Activated naive CD4-positive, alpha-beta T cell (primary cell): ENCODE measurements at regions not wholly inside any gene's neighbourhood (a gene's known extent, or its start where the extent isn't known, plus 50 kb on each side); places are given as distances from the start of the nearest gene placed in this dataset.
"Not testable (repeated sequence)": the region's sequence is repeated elsewhere in the genome, so short reads cannot be mapped to it uniquely, and the experiment has no call there.

ENCODE experiments used
- DNase-seq, 4 experiments: peaks; one replicate each; lab custom pipeline; 2025; lab: John Stamatoyannopoulos, UW

DNA sequence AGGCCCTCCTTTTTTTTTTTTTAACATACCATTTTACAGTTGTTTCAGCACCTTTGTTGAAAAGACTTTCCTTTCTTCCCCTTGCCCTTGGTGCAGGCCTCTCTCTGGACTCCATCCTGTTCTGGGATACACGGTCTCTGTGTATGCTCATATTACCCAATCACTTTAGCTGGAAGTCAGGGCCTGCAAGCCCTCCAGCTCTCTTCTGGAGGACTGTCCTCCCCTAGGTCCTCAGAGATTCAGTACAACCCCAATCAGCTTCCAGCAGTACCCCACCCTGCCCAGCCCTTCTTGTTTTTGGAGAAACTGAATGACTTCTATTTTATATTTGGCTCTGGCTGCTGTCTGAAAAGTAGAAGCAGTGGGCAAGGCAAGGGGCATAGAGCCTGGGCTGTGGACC, 270.8 kb downstream of the KLF13 start:
- no peak for DNase-seq

DNA sequence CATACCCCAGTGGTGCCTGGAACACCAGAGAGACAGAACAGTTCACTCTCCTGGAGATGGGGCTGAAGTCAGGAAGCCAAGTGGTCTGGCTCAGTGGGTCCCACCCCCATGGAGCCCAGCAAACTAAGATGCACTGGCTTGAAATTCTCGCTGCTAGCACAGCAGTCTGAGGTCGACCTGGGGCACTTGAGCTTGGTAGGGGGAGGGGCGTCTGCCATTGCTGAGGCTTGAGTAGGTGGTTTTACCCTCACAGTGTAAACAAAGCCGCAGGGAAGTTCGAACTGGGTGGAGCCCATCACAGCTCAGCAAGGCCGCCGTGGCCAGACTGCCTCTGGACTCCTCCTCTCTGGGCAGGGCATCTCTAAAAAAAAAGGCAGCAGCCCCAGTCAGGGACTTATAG, 272.0 kb downstream of the KLF13 start:
- DNase-seq, result no peak

DNA sequence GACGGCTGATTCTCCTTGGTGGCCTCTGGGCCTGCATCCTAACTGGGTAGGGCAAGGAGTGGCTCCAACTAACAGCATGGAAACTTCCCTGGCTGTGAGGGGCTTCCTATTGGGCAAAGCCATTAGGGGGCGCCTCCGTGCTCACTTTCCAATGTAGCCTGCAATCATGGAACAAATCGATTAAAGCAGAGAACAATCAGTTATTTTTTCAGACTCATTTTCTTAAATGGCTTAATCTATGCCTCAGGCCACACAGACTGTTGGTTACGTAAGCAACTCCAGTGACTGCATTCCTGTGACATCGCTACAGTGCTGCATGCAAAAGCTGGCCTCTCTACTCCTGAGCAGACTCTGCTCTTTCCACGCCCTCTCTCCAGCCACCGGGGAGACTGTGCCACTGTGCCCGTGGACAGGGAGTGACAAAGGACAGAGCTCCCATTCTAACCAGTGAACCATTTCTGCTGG, 278.9 kb downstream of the KLF13 start:
- DNase-seq, result no peak

DNA sequence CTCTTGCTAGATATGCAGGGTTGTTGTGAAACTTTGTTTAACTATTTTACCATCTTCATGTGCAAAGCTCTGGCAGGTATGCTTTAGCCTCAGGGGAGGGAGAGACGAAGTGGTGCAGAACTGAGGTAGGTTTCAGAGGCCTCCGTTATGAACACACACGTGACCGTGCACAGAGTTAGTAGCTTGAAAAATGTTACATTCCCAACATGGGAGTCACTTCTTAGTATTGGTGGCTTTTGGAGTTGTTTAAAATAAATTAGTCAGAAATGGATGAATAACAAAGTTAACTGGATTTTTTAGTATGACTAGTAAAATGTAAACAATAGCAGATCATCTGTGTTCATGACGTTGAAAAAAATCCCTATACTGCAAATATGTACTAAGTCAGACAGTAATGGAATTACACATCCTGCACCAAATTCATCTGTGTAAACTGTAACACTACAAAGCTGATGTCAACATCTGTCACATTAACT, 279.6 kb downstream of the KLF13 start:
- no peak for DNase-seq

DNA sequence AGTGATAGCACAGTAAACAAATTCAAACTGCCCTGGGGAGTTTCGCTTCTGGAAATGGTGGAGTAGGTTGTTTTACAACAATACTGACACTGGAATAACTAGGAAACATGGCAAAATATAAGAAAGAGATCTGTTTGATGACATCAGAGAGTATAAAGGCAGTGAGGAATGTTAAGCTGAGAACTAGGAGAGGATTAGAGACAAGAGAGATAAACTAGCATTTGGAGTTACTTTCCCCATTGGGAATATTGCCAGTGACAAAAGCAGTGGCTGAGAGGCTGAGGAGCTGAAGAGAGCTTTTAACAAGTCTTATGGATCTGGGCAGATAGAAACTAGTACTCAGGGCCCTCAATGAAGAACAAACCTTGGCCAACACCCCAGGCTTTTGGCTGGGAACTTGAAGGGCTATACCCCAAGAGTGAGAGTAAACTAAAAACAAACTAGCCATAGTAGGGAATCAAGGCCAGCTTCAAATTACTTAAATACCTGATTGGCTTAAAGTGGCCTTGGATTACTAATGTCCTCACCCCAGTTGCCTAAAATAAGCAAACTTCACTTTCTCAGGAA, 280.4 kb downstream of the KLF13 start:
- DNase-seq, result no peak

DNA sequence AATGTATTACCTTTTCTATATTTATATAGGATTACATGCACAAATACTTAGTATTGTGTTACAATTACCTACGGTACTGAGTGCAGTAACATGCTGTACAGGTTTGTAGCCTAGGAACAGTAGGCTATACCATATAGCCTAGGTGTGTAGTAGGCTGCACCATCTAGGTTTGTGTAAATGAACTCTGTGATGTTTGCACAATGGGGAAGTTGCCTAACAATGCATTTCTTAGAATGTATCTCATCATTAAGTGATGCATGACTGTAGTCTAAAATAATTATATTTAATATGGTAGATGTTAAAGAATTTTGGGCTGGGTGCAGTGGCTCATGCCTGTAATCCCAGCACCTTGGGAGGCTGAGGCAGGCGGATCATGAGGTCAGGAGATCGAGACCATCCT, 281.0 kb downstream of the KLF13 start:
- no peak for DNase-seq

DNA sequence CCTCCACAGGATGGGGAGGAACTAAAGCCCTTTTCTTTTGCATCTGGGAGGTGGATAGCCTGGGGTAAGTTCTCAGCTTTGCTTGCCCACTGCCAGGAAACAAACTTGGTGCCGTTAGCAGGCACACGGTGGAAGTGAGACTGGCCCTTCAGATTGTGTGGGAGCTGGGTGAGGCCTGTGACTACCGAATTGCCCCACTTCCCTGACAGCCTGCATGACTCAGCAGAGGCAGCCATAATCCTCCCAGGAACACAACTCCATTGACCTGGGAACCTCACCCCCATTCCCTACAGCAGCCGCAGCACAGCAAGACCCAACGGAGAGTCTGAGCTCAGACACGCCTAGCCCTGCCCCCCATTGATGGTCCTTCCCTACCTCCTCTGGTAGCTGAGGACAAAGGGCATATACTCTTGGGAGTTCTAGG, 282.6 kb downstream of the KLF13 start:
- DNase-seq, result no peak

DNA sequence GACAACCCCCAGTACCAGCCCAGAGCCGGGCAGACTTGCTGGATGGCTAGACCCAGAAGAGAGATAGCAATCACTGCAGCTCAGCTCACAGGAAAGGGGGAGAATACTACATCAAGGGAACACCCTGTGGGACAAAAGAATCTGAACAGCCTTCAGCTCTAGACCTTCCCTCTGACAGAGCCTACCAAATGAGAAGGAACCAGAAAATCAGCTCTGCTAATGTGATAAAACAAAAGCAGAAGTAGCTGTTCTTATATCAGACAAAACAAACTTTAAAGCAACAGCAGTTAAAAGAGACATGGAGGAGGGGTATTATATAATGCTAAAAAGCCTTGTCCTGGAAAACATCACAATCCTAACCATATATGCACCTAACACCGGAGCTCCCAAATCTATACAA, 283.3 kb downstream of the KLF13 start:
- DNase-seq, result no peak

DNA sequence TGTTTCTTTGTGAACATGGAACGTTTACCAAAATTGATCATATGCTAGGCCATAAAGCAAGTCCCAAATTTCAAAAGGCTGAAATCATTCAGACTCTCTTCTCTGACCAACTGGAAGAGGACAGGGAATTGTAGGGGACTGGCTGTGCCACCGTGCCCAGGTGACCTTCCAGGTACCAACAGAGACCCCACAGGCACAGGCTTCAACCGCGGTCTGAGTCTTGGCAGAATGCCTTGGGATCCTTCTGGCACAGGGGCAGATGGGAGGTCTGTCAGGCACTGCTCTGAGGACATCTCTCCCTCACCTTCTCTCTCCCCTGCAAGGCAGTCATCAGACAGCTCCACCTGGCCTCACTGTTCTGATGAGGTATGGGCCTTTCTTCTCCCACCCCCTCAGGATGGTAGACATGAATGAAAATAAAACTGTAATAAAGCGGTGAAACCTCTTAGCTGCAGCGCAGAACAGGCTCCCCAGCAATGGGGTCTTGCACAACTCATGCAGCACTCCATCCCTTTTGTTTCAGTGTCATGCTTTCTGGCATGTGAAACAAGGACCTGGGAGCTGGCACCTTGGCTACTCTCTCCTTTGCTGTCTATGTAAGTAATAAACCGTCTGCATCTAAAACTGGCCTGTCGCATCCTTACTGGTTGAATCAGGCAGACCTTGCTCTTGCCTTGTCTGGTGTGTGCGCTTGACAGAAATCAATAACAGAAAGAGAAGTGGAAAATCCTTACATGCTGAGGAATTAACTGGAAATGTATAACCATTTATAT, 289.2 kb downstream of the KLF13 start:
- DNase-seq, result no peak

DNA sequence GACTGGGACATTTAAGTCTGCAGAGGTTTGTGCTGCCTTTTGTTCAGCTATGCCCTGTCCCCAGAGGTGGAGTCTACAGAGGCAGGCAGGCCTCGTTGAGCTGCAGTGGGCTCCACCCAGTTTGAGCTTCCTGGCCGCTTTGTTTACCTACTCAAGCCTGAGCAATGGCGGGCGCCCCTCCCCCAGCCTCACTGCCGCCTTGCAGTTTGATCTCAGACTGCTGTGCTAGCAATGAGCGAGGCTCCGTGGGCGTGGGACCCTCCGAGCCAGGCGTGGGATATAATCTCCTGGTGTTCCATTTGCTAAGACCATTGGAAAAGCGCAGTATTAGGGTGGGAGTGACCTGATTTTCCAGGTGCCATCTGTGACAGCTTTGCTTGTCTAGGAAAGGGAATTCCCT, 296.7 kb downstream of the KLF13 start:
- not testable (repeated sequence) for DNase-seq

DNA sequence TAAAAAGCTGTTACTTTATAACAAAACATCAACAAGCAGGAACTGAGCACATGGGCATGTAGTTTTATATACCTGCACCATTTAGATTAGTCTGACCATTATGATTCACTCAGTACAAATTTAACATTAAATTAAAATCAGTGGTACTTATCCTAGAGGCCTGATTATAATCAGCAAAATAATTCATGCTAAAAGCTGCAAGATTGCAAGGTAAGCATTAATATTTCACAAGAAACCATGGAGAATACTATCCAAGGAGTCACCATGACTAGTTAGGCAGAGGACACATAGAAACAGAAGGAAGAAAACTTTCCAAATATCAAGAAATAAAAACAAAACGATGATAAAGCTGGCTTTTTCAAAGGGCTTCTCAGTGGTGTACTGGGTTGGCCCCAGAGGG, 297.5 kb downstream of the KLF13 start:
- not testable (repeated sequence) for DNase-seq

DNA sequence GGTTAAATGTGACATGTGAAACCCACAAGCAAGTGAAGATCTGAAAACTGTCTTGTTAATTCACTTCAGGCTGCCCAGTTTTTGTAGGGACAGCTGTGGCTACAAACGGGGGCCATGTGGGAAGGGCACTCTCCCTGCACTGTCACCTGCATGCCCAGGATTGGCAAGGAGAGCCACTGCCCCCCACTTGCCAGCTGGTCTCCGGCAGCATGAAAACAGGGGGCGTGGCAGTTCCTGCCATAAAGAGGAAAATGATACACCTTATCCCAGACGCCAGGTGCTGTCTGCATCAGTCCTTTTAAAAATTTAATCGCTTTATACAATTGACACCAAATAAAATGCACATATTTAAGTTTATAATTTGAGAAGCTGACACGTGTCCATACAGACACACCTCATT, 309.1 kb downstream of the KLF13 start:
- DNase-seq, result not testable (repeated sequence)

DNA sequence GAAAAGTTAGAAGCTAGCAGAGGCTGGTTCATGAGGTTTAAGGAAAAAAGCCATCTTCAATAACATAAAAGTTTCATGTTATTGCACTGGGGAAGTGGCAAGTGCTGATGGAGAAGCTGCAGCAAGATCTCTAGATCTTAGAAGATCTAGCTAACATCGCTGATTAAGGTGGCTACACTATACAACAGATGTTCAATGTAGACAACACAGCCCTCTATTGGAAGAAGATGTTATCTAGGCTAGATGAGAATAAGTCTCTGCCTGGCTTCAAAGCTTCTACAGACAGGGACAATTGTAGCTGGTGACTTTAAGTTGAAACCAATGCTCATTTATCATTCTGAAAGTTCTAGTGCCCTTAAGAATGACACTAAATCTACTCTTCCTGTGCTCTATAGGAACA, 310.3 kb downstream of the KLF13 start:
- not testable (repeated sequence) for DNase-seq

DNA sequence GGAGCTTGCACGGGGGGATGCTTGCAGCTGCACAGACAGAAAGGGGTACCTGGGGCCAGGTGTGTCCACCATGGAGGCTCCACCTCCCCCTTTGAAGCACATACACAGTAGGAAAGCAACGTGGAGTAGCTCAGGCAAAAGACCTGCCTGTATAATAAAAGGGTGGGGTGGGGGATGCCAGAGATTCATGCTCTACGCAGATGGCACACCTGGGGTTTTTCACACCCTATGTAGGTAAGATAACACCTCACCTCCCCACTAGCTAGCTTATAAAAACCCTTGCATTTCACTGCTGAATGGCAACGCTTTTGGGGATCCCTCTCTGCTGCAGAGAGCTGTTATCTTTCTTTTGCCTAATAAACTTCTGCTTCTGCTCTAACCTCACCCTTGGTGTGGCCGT, 317.3 kb downstream of the KLF13 start:
- DNase-seq, result not testable (repeated sequence)

DNA sequence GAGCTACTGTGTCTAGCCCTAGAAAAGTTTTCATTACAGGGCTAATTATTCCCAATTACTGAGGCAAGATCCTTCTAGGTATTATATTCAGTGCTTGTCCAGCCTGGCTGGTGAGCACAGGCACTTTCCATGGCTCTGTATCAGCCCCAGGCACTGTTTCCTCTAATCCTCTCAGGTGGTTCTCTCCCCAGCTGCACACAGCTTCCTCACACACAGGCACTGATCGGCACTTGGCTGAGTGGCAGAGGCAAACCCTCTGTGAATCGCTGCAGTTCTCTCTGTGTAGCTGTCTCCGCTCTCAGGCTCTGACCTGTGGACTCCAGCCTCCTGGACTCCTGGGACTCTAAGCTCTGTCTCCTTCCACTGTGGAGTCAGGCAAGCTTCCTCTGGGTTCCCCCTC, 318.1 kb downstream of the KLF13 start:
- DNase-seq, result not testable (repeated sequence)

DNA sequence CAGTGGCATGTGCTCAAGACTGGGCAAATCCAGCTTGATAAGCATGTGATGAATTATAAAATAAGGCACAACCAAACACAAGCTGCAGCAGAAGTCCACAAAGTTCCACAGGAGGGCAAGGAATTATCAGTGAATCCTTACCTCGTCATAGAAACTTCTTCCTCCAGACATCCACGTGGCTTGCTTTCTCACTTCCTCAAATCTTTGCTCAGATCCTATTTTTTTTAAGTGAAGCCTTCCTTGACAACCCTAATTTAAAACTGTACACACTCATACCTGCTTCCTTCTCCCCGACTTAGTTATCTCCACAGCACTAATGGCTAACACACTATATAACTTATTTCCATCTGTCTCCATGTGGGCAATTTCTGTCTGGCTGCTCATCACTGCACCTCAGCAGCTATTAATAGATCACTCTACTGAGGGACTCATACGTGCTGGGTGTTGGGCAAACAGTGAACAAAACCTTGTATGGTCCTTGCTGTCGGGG, 320.7 kb downstream of the KLF13 start:
- DNase-seq, result not testable (repeated sequence)

DNA sequence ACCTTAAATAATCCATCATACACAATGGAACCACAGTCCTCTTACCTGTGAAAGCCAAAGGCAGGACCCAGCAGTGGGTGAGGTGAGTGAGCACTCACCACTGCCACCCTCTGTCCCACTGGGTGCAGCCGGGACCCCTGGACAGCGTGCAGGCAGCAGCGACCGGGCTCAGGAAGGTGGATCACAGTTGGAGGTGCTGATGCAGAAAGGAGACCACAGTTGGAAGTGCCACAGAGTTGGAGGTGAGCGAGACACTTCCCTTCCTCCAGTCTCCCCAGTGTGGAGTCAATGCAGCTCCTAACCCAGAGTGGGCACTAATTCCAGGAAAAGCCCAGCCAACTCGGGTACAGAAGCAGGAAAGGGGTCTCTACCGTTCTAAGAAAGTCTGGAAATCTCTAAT, 323.0 kb downstream of the KLF13 start:
- DNase-seq, result not testable (repeated sequence)

DNA sequence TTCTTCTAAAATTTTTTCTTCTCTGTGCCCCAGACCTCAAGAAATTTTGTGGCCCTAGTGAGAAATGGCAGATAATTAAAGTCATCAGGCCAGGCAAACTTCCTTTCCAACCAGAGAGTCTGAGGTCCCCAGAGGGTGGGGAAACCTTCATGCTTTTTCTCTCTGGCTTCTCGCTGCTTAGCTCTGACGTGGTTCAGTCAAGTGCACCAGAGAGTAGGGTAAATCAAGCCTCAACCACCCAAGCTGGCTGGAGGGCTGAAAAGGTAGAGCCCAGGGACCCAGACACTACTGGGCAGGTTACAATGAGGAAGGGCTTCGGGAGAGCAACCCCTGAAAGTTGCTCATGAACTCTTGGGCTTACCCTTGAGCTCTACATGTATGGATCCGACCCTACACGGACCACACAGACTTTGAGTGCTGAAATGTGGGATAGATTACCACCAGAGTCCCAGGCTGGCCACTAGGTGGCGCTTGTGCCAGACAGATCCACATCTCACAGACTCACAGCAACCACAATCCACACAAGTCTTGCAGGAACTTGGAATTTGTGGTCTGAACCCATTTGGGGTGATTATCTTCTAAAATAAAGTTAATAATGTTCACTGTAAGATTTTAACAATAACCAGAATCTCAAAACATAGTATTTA, 323.5 kb downstream of the KLF13 start:
- DNase-seq, result not testable (repeated sequence)

DNA sequence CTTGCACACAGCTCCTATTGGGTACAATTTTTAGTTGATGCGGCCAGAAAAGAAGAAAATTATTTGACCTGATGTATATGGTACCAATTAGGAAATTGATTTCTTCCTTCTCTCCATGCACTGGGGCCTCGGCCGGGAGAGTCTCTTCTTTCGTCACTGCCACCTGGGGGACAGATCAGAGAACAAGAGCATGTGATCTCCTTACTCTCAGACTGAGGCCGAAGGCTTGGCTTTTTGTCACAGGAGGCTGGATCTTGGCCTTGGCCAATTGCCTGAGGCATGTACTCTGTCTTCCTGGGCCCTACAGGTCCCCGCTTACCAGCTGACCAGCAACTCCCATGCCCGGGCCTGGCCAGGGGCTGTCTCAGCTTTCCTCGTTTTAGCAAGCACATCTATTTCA, 330.3 kb downstream of the KLF13 start:
- not testable (repeated sequence) for DNase-seq

DNA sequence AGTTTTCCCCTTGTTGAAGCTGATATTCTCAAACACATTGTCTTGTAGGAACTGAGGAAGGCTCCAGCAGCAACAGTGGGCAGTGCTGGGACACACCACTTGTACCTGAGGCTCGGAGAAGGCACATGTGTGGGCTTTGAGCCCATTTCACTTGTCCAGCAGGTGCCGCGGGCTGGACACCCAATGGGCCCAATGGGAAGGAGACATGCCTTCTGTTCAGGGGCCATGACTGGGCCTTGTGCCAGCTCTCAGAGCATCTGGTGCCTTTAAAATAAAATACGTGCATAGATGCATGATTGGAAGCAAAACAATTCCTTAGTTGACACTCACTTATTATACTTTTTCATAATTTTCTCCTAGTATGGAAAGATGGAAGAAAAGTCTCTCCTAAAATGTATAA, 334.2 kb downstream of the KLF13 start:
- DNase-seq, result no peak

DNA sequence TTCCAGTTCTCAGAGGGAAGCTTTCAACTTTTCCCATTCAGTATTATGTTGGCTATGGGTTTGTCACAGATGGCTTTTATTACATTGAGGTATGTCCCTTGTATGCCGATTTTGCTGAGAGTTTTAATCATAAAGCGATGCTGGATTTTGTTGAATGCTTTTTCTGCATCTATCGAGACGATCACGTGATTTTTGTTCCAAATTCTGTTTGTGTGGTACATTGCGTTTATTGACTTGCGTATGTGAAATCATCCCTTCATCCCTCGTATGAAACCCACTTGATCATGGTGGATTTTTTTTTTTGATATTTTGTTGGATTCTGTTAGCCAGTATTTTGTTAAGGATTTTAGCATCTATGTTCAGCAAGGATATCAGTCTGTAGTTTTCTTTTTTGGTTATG, 339.1 kb downstream of the KLF13 start:
- DNase-seq, result not testable (repeated sequence)

DNA sequence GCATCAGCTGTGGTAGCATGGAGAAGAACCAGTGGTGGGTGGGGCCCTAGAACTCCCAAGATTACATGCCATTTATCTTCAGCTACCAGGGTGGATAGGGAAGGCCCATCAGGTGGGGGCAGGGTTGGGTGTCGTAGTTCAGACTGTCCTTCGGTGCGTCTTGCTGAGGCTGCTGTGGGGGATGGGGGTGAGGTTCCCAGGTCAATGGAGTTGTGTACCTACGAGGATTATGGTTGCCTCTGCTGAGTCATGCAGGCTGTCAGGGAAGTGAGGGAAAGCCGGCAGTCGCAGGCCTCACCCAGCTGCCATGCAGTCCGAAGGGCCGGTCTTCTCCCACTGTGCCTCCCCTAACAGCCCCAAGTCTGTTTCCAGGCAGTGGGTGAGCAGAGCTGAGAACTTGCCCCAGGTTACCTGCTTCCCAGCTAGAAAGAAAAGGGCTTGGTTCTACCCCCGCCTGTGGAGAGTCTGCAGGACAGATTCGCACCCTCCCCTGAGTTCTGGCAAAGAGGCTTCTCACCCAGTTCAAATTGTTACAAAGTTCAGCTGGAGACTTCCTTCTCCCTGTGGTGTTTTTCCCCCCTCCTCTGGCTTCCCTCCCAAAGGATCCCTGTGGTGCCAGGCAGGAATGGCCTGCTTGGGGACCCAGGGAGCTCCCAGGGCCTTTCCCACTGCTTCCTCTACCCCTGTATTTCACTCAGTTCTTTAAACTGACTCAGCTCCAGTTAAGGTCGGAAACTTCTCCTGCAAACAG, 342.7 kb downstream of the KLF13 start:
- not testable (repeated sequence) for DNase-seq
